ENCODE measurements at regions not wholly inside any gene's neighbourhood (a gene's known extent, or its start where the extent isn't known, plus 50 kb on each side); places are given as distances from the start of the nearest gene placed in this dataset.
A peak's percentile ranks its signal among the peaks of the same experiment; 100 is the strongest.

- no peak for DNase-seq
Observed at GRCh38 chr16:85550422-85550864, 62.7 kb upstream of the GSE1 start.

- no peak for DNase-seq
Observed at GRCh38 chr16:85550953-85551924, 61.9 kb upstream of the GSE1 start.

GRCh38 chr16:85552980-85553435 is 60.1 kb upstream of the GSE1 start:
- no peak for DNase-seq

- peak; percentile 62 for DNase-seq
Observed at GRCh38 chr16:85553436-85554113, 59.5 kb upstream of the GSE1 start.

GRCh38 chr16:85554114-85554888 is 58.8 kb upstream of the GSE1 start:
- DNase-seq = peak; percentile 88

GRCh38 chr16:85554889-85555718 is 58.0 kb upstream of the GSE1 start:
- peak; percentile 87 for DNase-seq

GRCh38 chr16:85555719-85556455 is 57.2 kb upstream of the GSE1 start:
- DNase-seq = no peak

- peak; percentile 39 for DNase-seq
Observed at GRCh38 chr16:85556456-85557082, 56.6 kb upstream of the GSE1 start.

- DNase-seq = no peak
Observed at GRCh38 chr16:85557083-85557970, 55.8 kb upstream of the GSE1 start.

- no peak for DNase-seq
Observed at GRCh38 chr16:85557971-85558657, 55.0 kb upstream of the GSE1 start.

GRCh38 chr16:85560932-85561247 is 52.2 kb upstream of the GSE1 start:
- DNase-seq = no peak

- DNase-seq = no peak
Observed at GRCh38 chr16:85561248-85562092, 51.7 kb upstream of the GSE1 start.

- no peak for DNase-seq
Observed at GRCh38 chr16:85562093-85562786, 50.9 kb upstream of the GSE1 start.

- DNase-seq = no peak
Observed at GRCh38 chr16:85563034-85563433, 50.1 kb upstream of the GSE1 start.

All from fibroblast of skin of scalp (primary cell).